B cell (primary cell): ENCODE measurements at regions not wholly inside any gene's neighbourhood (a gene's known extent, or its start where the extent isn't known, plus 50 kb on each side); places are given as distances from the start of the nearest gene placed in this dataset.

Experiments
- EZH2 ChIP-seq: IDR thresholded peaks from 2 replicates; pipeline ENCODE4 v1.6.1; 2012; ENCODE audit warnings: borderline replicate concordance, low read depth, mild to moderate bottlenecking, moderate library complexity, low read length; ENCODE audit not compliant: insufficient read depth, poor library complexity, severe bottlenecking
- TF ChIP-seq, protein P1 (sequence below): fragments of 200-600 bp; IDR thresholded peaks from one replicate; pipeline ENCODE4 v1.8.0; 2022; ENCODE audit warnings: antibody characterized with exemption, mild to moderate bottlenecking

- TF ChIP-seq, protein P1, sequence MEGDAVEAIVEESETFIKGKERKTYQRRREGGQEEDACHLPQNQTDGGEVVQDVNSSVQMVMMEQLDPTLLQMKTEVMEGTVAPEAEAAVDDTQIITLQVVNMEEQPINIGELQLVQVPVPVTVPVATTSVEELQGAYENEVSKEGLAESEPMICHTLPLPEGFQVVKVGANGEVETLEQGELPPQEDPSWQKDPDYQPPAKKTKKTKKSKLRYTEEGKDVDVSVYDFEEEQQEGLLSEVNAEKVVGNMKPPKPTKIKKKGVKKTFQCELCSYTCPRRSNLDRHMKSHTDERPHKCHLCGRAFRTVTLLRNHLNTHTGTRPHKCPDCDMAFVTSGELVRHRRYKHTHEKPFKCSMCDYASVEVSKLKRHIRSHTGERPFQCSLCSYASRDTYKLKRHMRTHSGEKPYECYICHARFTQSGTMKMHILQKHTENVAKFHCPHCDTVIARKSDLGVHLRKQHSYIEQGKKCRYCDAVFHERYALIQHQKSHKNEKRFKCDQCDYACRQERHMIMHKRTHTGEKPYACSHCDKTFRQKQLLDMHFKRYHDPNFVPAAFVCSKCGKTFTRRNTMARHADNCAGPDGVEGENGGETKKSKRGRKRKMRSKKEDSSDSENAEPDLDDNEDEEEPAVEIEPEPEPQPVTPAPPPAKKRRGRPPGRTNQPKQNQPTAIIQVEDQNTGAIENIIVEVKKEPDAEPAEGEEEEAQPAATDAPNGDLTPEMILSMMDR: no peak
- TF ChIP-seq EZH2: no peak
Observed at GRCh38 chr5:143613329-143613728, 198.6 kb upstream of the HMHB1 start.
